OCI-LY7 (cell line): ENCODE measurements at regions not wholly inside any gene's neighbourhood (a gene's known extent, or its start where the extent isn't known, plus 50 kb on each side); places are given as distances from the start of the nearest gene placed in this dataset.

Experiments used
- BruUV-seq: library from RNA; stranded (reverse); fragments of 400-500 nt; replicated peaks from 2 replicates; lab custom pipeline; 2021; lab: Mats Ljungman, UMichigan
- CTCF ChIA-PET: fragments of 300-600 bp; sonication (Branson Sonifier 250); formaldehyde crosslinking; loops from one replicate; lab custom pipeline; 2022; ENCODE audit warnings: antibody characterized with exemption; ENCODE audit not compliant: unreplicated experiment; lab: Charles Lee
- POLR2A ChIA-PET: fragments of 300-600 bp; sonication (Branson Sonifier 250); formaldehyde crosslinking; loops from one replicate; lab custom pipeline; 2022; ENCODE audit warnings: antibody characterized with exemption; lab: Charles Lee
- DNase-seq: peaks from one replicate; pipeline ENCODE4 v3.0.0-alpha.2; 2015; ENCODE audit warnings: low spot score
- H2AFZ ChIP-seq: fragments of 200-600 bp; sonication (generic), shearing (Covaris generic); 2 replicates; pipeline ENCODE4 v1.6.1; 2014; ENCODE audit warnings: mild to moderate bottlenecking, antibody characterized with exemption, low read length, moderate library complexity
- H3K27ac ChIP-seq: fragments of 200-600 bp; sonication (generic); 2 replicates; pipeline ENCODE4 v1.5.1; 2014; ENCODE audit warnings: mixed run types, low read depth, mild to moderate bottlenecking, moderate library complexity, low read length, inconsistent platforms; ENCODE audit not compliant: poor library complexity, severe bottlenecking
- H3K36me3 ChIP-seq: fragments of 200-600 bp; sonication (generic); 2 replicates; pipeline ENCODE4 v1.6.1; 2014; ENCODE audit warnings: mild to moderate bottlenecking, antibody characterized with exemption, low read length, moderate library complexity, mixed read lengths; ENCODE audit not compliant: insufficient read depth
- H3K4me1 ChIP-seq: fragments of 200-600 bp; sonication (generic); 2 replicates; pipeline ENCODE4 v1.5.1; 2014; ENCODE audit warnings: mild to moderate bottlenecking, low read length; ENCODE audit not compliant: insufficient read depth, poor library complexity, severe bottlenecking
- H3K4me2 ChIP-seq: fragments of 200-600 bp; sonication (generic); 2 replicates; pipeline ENCODE4 v1.6.1; 2014; ENCODE audit warnings: mild to moderate bottlenecking, low read length
- H3K4me3 ChIP-seq: fragments of 200-600 bp; sonication (generic); 2 replicates; pipeline ENCODE4 v1.5.1; 2014; ENCODE audit warnings: mild to moderate bottlenecking, low read depth, low read length; ENCODE audit not compliant: poor library complexity, severe bottlenecking
- H3K79me2 ChIP-seq: fragments of 200-600 bp; sonication (generic); 2 replicates; pipeline ENCODE4 v1.6.1; 2016; ENCODE audit warnings: low read depth, mild to moderate bottlenecking, low read length, moderate library complexity, mixed read lengths; ENCODE audit not compliant: insufficient read depth
- H3K9me2 ChIP-seq: fragments of 200-600 bp; sonication (generic); 2 replicates; pipeline ENCODE4 v1.6.1; 2016; ENCODE audit warnings: mild to moderate bottlenecking, low read length, mixed read lengths; ENCODE audit not compliant: insufficient read depth
- H3K9me3 ChIP-seq: fragments of 200-600 bp; sonication (generic); 2 replicates; pipeline ENCODE4 v1.6.1; 2014; ENCODE audit warnings: mild to moderate bottlenecking, mixed run types, low read length, mixed read lengths
- H4K20me1 ChIP-seq: fragments of 200-600 bp; sonication (generic); 2 replicates; pipeline ENCODE4 v1.6.1; 2014; ENCODE audit warnings: mild to moderate bottlenecking, antibody characterized with exemption, low read length, moderate library complexity, mixed read lengths; ENCODE audit not compliant: insufficient read depth
- EZH2phosphoT487 ChIP-seq: fragments of 200-600 bp; sonication (generic); IDR thresholded peaks from 2 replicates; pipeline ENCODE4 v1.6.1; 2018; ENCODE audit warnings: low read depth, borderline replicate concordance, mild to moderate bottlenecking, mixed run types, antibody characterized with exemption, low read length, moderate library complexity, mixed read lengths
- intact Hi-C: fragments of 100-400 bp; cut with micrococcal nuclease; formaldehyde crosslinking; loops from one replicate; pipeline ENCODE4 v1.10.0; 2022; ENCODE audit not compliant: unreplicated experiment
- TF ChIP-seq, protein P1 (sequence below): fragments of 200-600 bp; sonication (generic); conservative IDR thresholded peaks from 2 replicates; pipeline ENCODE4 v1.5.1; 2014; ENCODE audit warnings: mild to moderate bottlenecking, antibody characterized with exemption, low read length, moderate library complexity, mixed read lengths

DNA sequence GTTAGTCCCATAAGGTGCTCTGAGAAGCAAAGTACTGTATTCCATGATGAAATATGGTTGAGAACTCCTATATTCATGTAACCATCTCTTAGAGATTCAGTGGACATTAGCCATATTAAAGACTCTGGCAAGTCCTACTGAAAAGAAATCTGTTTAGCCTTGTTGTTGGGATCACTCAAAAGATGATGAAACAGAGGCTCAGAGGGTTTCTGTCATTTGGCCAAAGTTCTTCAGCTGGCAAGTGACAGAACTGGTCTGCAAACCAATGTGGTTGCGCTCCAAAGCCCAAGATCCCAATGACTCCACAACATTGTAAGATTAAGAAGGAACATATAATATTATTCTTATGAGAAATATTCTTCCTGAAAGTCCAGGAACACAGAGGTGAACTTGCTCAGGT is 462.9 kb downstream of the ACTL7B start:
- intact Hi-C loops, result no loop called here
- BruUV-seq, result no TSS peak

DNA sequence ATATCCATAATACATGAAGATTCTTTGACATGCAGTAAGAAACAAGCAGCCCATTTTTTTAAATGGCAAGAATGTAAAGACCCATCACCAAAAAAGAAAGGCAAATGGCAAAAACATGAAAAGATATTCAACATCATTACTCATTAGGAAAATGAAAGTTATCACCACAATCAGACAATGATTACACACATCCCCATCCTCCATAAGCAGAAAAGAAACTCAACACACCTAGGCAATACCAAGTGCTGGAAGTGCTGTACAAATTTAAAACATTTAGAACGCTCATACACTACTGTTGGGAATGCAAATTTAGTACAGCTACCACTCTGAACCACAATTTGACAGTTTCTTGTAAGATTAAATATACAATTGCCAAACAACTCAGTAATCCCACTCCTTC is 466.7 kb downstream of the ACTL7B start:
- H4K20me1 ChIP-seq, result no peaks in the 10 kb centered on the region
- no peaks in the 10 kb centered on the region for H3K36me3 ChIP-seq
- ChIA-PET CTCF (no interaction called here), POLR2A (no interaction called here)
- no TSS peak for BruUV-seq
- H3K9me2 ChIP-seq, result no peaks in the 10 kb centered on the region
- H3K9me3 ChIP-seq, result no peaks in the 10 kb centered on the region
- H3K27ac ChIP-seq, result no peak overlapping the region
- DNase-seq, result no peak
- intact Hi-C loops, result no loop called here
- no peak overlapping the region for H3K4me3 ChIP-seq
- H2AFZ ChIP-seq, result no peak overlapping the region
- no peak overlapping the region for H3K4me2 ChIP-seq
- H3K4me1 ChIP-seq, result no peaks in the 10 kb centered on the region
- no peak for TF ChIP-seq EZH2phosphoT487
- TF ChIP-seq, protein P1, sequence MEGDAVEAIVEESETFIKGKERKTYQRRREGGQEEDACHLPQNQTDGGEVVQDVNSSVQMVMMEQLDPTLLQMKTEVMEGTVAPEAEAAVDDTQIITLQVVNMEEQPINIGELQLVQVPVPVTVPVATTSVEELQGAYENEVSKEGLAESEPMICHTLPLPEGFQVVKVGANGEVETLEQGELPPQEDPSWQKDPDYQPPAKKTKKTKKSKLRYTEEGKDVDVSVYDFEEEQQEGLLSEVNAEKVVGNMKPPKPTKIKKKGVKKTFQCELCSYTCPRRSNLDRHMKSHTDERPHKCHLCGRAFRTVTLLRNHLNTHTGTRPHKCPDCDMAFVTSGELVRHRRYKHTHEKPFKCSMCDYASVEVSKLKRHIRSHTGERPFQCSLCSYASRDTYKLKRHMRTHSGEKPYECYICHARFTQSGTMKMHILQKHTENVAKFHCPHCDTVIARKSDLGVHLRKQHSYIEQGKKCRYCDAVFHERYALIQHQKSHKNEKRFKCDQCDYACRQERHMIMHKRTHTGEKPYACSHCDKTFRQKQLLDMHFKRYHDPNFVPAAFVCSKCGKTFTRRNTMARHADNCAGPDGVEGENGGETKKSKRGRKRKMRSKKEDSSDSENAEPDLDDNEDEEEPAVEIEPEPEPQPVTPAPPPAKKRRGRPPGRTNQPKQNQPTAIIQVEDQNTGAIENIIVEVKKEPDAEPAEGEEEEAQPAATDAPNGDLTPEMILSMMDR, result no peak
- H3K79me2 ChIP-seq, result no peaks in the 10 kb centered on the region

More for the DNA sequence above, 462.9 kb downstream of the ACTL7B start:
- Histone ChIP-seq H3K4me1 (no peaks in the 10 kb centered on the region), H3K79me2 (no peaks in the 10 kb centered on the region), H3K4me3 (no peak overlapping the region), H3K4me2 (no peak overlapping the region), H2AFZ (no peak overlapping the region), H3K9me2 (no peaks in the 10 kb centered on the region), H4K20me1 (no peaks in the 10 kb centered on the region), H3K36me3 (no peaks in the 10 kb centered on the region), H3K27ac (no peak overlapping the region), H3K9me3 (no peaks in the 10 kb centered on the region)
- TF ChIP-seq EZH2phosphoT487, result no peak
- TF ChIP-seq, protein P1, result no peak
- DNase-seq, result no peak
- ChIA-PET CTCF (no interaction called here), POLR2A (no interaction called here)

DNA sequence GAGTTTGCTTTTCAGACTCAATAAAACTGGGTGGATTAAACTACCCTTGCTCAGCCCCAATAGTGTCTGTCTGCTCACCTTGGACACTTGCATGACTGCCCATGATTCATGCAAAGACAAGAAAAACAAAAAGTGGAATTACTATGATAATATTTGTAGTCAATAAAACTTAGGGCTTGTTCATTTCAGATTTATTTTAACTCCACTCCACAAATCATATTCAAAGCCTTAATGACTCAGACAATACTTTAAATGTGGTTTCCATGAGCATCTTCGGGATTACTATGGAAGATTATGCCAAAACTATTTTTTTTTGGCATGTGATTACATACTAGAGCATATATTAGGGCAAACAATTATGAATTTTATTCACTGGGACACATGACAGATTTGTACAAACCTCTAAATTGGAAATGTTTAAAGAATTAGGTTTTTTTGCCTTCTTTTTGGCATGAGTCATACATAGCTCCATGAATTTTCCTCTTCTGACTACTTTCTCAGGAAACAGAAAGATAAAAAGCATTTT is 468.9 kb downstream of the ACTL7B start:
- no peak for TF ChIP-seq EZH2phosphoT487
- TF ChIP-seq, protein P1, result no peak
- no TSS peak for BruUV-seq
- no peak overlapping the region for H3K4me3 ChIP-seq
- H3K4me2 ChIP-seq, result no peak overlapping the region
- H2AFZ ChIP-seq, result no peak overlapping the region
- intact Hi-C loops, result no loop called here
- H3K4me1 ChIP-seq, result no peaks in the 10 kb centered on the region
- POLR2A ChIA-PET, result no interaction called here
- no peak overlapping the region for H3K27ac ChIP-seq
- CTCF ChIA-PET, result no interaction called here
- no peaks in the 10 kb centered on the region for H3K9me2 ChIP-seq
- no peak for DNase-seq
- no peaks in the 10 kb centered on the region for H3K9me3 ChIP-seq
- no peaks in the 10 kb centered on the region for H4K20me1 ChIP-seq
- no peaks in the 10 kb centered on the region for H3K79me2 ChIP-seq
- no peaks in the 10 kb centered on the region for H3K36me3 ChIP-seq
